Stimulated activated naive CD4-positive, alpha-beta T cell treated with Interleukin-2 at 50 U/mL for 16 hours (primary cell): ENCODE measurements at regions not wholly inside any gene's neighbourhood (a gene's known extent, or its start where the extent isn't known, plus 50 kb on each side); places are given as distances from the start of the nearest gene placed in this dataset.

Source experiments
- DNase-seq: peaks from one replicate; lab custom pipeline; 2025; lab: John Stamatoyannopoulos, UW

DNA sequence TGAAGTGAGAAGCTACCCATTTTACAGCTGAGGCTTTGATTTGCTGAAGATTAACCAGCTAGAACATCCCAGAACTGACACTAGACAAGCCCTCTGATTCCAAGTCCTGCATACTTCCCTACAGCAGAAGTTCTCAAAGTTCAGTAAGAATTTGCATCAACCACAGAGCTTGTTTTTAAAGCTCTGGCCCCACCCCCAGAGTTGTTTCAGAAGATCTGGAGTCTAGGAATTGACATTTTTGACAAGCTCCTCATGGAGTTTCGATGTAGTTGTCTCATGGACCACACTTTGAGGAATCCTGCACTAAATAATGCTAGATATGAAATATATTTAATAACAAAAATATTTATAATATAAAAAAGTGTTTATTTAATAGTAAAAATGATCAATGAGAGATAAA, 120.3 kb upstream of the ADAMTS18 start:
- no peak for DNase-seq

DNA sequence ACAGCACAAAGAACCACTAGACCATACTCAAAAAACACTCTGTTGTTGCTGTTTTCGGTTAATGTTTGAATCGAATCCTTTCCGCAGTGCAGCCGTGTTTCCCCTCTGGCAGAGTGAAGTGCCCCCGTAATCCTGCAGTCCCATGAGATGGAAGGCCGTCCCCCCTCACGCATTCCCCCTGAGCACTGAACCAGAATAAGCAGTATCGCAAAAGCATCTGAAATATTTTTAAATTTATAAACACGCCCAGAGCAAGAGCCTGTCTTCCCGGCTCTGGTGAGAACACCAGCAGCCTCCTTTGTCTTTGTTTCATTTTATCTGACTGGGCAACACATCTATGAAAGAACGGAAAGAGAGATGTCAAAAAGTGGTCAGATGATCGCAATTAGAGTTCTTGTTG, 121.0 kb upstream of the ADAMTS18 start:
- no peak for DNase-seq

DNA sequence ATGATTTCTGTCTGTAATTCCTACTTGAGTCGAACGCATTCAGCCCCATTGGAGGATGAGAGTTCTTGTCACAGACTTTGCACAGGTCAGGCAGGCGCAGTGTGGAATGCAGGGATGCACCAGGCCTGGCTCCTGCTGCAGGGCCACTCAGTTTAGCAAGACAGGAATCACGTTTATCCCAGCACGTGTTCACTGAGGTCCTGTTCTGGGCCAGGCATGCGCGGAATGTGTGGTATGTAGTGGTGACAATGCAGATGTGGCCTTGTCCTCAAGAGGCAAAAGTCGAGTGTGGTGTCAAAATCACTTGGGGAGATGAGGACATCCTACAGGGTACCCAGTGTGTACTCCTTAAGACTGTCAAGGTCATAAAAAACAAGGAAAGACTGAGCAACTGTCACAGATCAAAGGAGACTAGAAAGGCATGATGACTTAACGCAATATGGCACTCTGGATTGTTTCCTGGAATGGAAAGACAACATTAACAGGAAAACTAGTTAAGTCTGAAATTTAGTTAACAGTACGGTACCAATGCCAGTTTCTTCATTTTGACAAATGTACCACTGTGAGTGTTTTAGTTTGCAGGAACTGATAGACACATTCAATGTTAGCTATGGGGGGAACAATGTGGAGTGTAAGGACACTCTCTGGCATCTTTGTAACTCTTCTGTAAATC, 121.5 kb upstream of the ADAMTS18 start:
- DNase-seq, result no peak

DNA sequence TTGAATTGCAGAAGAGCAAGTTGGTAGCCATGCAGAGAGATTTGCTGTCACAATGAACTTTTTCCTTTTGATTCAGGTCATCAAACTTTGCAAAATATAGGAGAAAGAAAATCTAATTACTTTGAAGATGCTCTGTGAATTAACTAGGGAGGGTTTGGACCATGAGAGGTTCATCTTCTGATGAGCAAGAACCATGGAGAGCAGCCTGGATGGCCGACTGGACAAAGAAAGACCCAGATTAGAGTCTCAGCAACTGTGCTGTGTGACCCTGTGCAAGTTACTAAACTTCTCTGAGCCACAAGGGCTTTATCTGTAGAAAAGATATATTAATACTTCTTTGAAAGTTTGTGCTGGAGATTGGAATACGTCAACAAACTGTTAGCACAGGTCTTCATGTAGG, 122.6 kb upstream of the ADAMTS18 start:
- DNase-seq, result no peak

DNA sequence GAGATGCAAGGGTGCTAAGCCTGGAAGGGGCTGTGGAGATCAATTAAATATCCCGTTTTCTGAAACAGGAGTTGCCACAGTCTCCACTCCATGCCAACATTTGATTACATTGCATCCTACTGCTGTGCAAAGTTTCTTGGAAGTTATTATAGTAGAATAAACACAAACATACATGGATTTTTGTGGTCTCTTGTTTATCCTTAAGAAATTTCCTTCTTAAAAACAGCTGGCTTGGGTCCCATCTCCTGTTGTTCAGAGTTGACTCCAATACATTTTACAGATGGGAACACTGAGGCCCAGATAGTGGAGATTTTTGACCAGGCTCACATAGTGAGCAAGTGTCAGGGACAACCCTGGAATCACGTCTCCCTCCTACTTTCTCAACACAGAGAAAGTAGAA, 124.0 kb upstream of the ADAMTS18 start:
- no peak for DNase-seq

DNA sequence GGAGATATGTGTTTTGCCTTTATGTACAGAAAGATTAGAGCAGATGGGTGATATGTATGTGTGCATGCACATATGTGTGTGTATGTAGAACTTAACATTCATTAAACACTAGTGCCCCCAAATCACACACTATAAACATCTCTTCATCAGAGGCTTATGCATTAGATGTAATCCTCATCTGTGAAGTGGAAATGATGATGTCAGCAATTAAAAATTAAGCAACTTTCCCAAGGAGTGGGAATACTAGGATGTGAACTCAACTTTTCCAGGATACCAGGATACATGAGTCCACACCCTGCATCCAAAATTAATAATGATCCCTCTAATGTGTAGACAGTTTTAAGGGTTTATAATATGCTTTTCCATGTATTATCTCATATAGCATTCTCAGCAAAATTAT, 127.7 kb upstream of the ADAMTS18 start:
- DNase-seq, result no peak

DNA sequence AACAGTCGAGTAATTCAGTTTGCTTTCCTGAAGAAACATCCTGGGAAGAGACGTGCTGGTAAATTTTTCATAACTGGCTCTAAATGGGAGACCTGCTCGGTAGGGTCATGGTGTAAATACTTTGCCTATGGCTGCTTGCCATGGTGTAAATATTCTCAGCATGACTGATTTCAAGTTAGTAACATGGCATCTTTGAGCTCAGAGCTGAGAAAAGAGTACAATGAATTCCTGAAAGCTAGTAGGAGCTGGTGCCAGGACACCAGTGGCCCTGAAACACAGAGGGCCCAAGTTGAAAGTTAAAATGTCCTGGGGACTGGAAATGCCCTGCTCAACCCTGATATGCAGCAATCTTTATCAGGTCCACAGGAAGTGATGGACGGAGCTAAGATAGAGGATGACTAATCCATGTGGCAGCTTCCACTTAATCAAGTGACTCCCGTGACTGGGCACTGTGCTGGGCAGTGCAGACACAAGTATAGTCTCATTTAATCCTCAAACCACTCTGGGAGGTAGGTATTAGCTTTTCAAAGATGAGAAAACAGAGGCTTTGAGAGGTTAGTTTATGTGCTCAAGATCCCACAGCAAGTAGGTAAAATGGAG, 130.1 kb upstream of the ADAMTS18 start:
- DNase-seq, result no peak

DNA sequence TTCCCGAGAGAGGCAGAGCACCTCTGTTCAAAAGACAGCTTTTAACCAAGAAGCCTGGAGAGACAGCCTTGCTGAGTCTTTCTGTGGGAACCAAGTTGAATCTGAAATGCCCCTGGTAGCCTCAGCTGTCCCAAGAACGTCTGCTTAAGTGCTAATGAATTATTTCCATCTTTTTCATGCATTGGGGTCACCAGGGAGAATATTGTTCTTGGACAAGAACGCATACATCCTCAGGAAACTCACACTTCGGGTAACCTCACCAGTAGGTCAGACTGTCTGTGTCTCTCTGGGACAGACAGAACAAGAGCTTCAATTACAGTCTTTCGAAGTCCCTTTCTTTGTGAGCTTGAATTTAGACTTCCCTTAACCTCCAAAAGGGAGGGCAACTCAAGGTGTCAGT, 134.6 kb upstream of the ADAMTS18 start:
- DNase-seq, result no peak

DNA sequence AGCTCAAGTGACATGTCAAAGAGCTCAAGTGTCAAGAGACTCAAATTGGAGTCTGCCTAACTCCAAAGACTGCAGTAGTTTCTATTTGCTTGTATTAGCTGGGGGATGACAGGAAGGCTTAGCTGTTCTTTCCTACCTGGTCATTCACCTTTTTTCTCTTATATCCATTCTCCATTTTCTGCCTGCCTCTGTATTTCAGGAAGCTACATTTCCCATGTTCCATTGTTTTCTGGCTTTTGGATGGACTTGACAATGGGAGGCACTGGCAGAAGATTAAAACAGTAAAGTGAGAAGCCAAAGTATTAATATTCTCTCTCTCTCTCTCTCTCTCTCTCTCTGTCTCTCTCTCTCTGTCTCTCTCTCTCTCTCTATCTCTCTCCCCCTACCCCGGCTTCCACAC, 135.7 kb upstream of the ADAMTS18 start:
- no peak for DNase-seq

DNA sequence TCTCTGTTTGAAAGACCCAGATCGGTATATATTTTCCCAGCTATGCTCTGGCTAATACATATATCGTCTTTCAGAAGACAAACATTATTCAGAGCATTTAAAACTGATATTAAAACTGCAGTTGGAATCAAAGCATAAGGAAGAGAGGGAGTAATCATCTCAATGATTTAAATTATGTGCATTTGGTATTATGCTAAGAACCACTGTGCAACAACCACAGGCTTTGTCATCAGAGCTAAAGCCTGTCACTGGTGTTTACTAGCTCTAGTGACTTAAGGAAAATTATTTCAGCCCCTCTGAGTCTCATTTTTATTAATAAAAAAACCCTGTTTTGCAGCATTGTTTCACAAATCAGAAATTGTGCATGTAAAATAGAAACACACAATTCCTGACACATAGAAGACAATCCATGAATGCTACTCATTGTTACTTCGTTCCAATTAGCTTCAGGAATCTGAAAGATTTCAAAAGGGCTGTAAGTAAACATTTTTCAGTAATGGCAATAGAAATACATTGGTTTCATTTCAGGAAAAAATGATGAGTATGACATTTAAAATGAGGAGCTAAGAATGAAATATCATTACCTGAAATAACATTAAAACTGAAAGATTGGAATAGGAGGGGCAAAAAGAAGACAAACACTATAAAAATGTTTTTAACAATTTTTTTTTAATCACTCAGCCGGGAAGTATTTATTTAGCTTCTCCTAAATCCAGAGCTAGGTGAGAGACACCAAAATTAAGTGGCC, 136.5 kb upstream of the ADAMTS18 start:
- no peak for DNase-seq

DNA sequence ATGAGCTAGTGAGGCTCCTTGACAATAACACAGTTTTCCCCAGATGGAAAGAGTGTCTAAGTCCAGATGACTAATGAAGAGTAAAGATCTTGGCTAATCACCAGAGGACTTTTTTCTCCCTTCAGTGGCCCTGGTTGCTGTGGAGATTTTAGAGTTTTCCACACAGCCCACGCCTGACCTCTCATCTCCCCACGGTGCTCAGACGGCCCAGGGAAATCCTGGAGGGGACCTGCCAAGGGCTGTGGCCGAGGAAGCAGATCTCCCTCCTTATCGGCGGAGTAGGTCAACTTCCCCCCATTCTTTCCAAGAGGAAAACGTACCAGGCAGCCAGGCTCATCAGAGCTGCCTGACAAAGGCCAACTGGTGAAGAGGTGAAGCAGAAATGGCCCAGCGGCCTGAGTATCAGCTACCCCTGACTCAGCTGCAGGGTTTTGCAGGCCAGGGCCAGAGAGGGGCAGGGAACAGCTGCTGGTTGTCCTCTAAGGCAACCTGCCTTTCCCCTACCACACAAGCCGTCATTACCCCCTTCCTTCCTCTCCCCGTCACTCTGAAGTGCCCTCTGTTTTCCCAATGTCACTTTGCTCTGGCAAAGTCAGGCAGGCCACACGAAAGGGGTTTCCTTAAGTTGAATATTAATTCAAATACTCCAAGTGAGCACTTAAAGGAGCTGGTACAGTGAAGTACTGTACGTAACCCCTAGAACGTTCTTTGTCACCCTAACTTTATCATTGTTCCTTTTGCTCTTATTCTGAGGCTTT, 140.2 kb upstream of the ADAMTS18 start:
- no peak for DNase-seq

DNA sequence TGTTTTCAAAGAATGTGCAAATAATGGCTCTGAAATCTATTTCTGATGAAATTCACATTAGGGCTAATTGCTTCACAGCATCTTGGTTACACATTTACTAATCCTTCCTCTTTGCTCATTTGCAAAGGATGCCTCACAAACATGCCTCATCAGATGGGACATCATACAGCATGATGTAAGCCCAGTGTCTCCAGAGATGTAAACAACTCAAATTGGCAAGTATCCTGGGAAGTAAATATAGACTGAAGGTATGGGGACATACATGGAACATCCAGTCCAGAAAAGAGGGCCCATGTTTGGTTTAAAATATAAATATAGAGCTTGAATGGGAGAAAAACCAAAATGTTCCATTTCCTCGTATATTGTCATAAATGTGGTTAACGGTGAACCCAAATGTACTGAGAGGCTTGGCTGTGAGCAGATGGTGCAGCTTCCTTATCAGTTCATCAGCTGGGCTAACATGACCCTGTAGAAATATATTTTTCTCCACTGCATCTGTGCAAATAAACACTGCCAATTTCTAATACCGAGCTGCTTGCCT, 142.9 kb upstream of the NUDT7 start:
- no peak for DNase-seq

DNA sequence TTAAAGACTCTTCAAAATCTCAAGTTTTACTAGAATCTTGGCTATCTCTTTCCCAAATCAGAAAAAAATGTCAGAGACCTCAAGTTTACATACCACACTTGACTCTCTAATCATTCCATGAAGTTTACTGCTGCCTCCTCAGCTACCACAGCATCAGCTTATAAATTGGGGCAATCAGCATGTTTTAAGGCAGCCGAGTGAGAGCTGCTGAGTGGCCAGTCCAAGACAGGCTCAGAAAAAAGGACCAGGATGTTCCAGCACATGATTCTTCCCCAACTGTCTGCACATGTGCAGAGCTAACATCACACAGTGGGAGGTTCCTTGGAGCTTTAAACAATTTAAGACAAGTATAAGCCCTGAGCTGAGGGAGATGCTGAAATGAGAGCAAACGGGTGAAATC, 140.6 kb upstream of the NUDT7 start:
- no peak for DNase-seq

DNA sequence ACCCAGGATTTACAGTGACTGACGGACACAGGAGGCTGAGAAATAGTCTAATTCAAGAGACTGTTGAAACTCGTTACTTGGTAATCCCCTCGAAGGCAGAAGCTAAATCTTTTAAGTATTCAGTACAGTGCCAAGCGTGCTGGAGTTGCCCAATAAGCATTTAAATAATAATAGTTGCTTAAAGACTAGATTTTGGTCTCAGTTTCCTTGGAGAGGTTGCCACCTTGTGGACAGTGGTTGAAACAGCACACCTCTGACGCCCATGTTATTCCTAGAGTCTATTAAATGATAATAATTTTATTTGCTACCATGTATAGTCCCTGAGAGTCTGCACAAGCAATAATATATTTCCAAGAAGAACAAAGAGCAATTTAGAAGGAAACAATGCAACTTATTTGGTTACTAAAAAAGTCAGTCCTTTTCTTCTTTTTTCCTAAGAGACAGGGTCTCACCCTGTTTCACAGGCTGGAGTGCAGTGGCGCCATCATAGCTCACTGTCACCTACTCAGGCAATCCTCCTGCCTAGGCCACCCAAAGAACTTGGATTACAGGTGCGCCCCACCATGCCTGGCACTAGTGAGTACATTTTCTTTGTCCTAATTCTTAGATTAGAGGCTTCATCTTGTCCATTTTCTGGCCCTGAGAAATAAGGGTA, 138.0 kb upstream of the NUDT7 start:
- peak; percentile 11 for DNase-seq

DNA sequence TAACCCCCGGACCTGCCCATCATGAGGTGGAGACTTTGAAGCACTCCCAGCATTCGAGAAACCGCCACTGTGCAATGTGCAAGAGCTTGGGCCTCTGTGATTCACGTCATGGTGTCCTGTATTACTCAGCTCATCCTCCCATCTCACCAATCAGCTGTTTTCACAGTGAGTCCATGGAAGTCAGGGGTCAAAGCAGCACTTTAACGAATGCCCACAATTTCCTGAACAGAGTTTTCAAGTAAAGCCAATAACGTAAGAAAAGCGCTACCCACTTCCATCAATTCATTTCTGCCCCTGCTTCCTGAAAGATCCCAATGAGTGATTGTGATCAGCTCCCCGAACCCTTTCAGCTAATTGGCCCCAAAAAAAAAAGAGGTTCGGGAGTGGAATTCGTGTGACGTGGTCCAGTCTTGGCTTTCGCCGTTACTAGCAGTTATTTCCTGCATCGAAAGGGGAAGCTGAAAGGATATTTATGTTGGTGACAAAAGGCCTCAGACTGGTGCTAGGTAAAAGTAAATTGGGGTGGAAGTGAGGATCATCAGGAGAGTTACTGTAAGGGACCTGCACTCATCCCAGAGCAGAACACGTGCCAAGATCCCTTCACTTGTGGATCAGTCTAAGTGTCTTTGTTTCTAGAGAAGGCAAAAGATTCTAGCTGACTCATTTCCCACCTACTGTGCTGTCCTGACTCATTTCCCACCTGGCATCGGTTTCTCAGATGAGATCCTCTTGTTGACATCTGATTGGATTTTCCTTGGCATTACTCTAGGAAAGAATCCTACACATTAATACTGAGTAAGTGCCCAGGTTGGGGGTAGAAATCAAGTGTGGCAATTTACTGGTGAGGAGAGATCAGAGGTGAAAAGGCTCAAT, 136.7 kb upstream of the NUDT7 start:
- DNase-seq, result no peak

DNA sequence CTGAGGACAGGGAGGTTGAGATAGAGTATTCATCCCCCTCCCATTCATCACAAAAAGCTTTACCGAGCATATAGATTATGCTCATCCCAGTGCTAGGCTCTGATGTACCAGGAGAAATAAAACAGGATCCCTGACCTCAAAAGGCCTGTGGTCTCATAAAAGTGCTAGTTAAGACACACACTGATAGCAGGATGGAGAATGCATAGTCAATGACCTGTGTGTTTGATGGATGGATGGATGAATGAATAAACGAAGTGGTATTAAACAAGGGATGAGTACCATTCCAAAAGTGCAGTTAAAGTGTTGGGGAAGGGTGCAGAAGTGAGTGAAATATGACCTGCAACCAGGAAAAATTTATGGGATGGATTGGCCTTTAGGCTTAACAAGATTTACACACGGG, 133.9 kb upstream of the NUDT7 start:
- no peak for DNase-seq

DNA sequence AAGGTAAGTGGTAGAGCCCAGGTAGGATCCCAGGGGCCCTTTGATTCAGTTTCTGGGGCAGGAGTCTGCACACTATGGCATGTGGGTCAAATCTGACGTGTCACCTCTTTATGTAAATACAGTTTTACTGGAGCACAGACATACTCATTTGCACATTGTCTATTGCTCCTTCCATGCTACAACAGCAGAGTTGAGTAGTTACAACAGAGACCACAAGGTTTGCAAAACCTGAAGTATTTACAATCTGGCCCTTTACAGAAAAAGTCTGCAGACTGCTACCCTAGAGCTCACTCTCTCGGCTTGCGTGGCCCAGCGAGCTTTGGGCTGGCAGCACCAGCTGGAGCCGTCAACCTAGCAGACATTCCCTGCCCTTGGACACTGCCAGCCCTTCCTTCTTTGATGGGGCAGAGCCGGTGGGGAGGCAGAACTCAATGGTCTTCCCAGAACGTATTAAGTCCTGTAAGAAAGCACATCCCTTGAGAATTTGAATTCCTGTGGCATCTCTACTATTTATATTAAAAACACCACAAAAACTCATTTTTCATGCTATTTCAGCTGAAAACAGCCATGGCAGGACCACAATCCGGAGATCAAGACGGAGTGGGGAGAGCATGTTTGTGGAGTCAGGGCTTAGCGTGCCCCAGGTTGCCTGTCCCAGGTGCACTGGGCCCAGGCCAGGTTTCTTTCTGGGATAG, 133.1 kb upstream of the NUDT7 start:
- DNase-seq, result no peak

DNA sequence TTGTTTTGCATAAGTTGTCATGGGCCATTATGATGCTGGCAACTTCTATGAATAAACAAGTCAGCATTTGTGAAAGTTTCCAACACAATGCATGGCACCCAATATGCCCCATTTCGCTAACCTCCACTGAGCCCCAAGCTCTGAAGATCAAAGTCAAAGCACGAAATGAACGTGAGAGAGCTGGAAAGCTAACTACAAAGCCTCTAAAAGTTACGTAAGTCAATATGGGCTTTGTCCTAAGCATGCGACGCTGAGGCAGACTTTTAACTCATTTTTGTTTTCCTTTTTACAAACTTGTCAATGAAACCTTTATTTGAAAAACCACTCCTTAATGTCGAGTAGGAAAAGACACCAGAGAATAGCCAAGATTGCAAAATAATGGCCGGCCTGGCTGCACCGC, 131.6 kb upstream of the NUDT7 start:
- no peak for DNase-seq

DNA sequence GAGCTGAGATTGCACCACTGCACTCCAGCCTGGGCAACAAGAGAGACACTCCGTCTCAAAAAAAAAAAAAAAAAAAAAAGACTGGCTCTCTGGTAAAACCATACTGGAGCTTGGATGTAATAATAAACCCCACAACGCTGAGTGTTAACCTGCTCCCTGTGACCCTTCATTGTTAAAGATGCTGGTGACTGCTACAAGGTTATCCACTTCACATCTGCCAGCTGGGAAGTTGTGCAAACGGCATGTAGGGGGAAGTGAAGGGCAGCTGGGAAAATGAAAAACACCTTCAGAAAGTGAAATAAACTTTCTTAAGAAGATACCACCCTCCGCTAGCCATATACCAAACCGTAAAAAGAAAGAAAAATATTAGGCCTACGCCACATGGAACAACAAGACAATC, 131.0 kb upstream of the NUDT7 start:
- no peak for DNase-seq

DNA sequence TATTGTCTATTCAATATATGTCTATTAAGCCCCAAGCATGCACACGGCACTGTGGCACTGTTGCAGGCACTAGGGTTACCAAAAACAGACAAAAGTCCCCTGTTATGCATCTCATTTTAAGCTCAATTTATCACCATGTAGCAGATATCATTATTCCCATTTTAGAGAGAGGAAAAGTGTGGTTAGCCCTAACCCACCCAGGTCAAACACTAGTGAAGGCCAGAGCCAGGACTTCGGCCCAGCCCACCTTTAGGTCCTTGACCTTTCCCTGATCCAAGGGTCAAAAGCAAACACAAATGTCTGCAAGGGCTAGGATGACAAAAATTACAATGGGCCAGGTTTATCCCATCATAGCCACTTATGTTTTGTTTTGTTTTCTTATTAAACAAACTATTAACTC, 130.3 kb upstream of the NUDT7 start:
- DNase-seq, result no peak
